CD4-positive, alpha-beta T cell (primary cell): ENCODE measurements at regions not wholly inside any gene's neighbourhood (a gene's known extent, or its start where the extent isn't known, plus 50 kb on each side); places are given as distances from the start of the nearest gene placed in this dataset.

Experiments
- ATAC-seq: fragments of 200-7000 bp; cut with Tn5 transposase; one replicate; pipeline ENCODE4 v1.10.0; 2022; ENCODE audit warnings: mild to moderate bottlenecking; ENCODE audit not compliant: poor library complexity
- CTCF ChIA-PET: fragments of 350-600 bp; sonication (Branson Sonifier 250); formaldehyde crosslinking; loops from one replicate; lab custom pipeline; 2021; ENCODE audit warnings: antibody characterized with exemption, inconsistent platforms; lab: Charles Lee
- POLR2A ChIA-PET: fragments of 350-600 bp; sonication (Branson Sonifier 250); formaldehyde crosslinking; loops from one replicate; lab custom pipeline; 2021; ENCODE audit warnings: antibody characterized with exemption, inconsistent platforms; lab: Charles Lee
- DNase-seq, 14 experiments: peaks; one replicate each; pipeline ENCODE4 v3.0.0-alpha.2; 2013 to 2020; ENCODE audit warnings: mixed read lengths in 2 of 14
- H3K27ac ChIP-seq, 2 donors: one replicate each; pipeline versions ENCODE4 v1.5.1 to v1.7.0; 2013; ENCODE audit warnings: low read length in 2 of 2, low read depth in 1 of 2, mild to moderate bottlenecking in 1 of 2
- H3K27me3 ChIP-seq, 2 experiments: 1 replicate in 1 of 2; 2 replicates in 1 of 2; pipeline versions ENCODE4 v1.6.1 to v1.7.0; 2013; ENCODE audit warnings: low read length in 2 of 2, control low read depth in 1 of 2, mild to moderate bottlenecking in 1 of 2, moderate library complexity in 1 of 2; ENCODE audit not compliant: insufficient read depth in 2 of 2, control insufficient read depth in 1 of 2
- H3K36me3 ChIP-seq: one replicate; pipeline ENCODE4 v1.6.1; 2013; ENCODE audit warnings: low read length, control low read depth; ENCODE audit not compliant: insufficient read depth
- H3K4me1 ChIP-seq: one replicate; pipeline ENCODE4 v1.6.1; 2013; ENCODE audit warnings: low read length, control low read depth; ENCODE audit not compliant: insufficient read depth
- H3K4me3 ChIP-seq: one replicate; pipeline ENCODE4 v1.5.1; 2013; ENCODE audit warnings: mild to moderate bottlenecking, low read length, moderate library complexity
- H3K9me3 ChIP-seq, 2 experiments: 1 replicate in 1 of 2; 2 replicates in 1 of 2; pipeline versions ENCODE4 v1.6.1 to v1.7.0; 2013; ENCODE audit warnings: low read length in 2 of 2, mild to moderate bottlenecking in 2 of 2, control low read depth in 1 of 2, moderate library complexity in 1 of 2; ENCODE audit not compliant: control insufficient read depth in 1 of 2, insufficient read depth in 1 of 2
- H3K27ac Mint-ChIP-seq: one replicate; pipeline ENCODE4 v1.8.0; 2020; ENCODE audit warnings: mixed read lengths
- H3K27me3 Mint-ChIP-seq: one replicate; pipeline ENCODE4 v1.8.0; 2021; ENCODE audit warnings: mixed read lengths
- H3K36me3 Mint-ChIP-seq: one replicate; pipeline ENCODE4 v1.8.0; 2021; ENCODE audit warnings: low read depth, mixed read lengths
- H3K4me1 Mint-ChIP-seq: one replicate; pipeline ENCODE4 v1.8.0; 2021; ENCODE audit warnings: low read depth, mixed read lengths
- H3K4me3 Mint-ChIP-seq: one replicate; pipeline ENCODE4 v1.8.0; 2020; ENCODE audit warnings: mild to moderate bottlenecking, mixed read lengths
- H3K9me3 Mint-ChIP-seq: one replicate; pipeline ENCODE4 v1.8.0; 2020; ENCODE audit warnings: mixed read lengths
- CTCF ChIP-seq: fragments of 200-600 bp; IDR thresholded peaks from one replicate; pipeline ENCODE4 v1.8.0; 2022; ENCODE audit warnings: antibody characterized with exemption, mild to moderate bottlenecking
- intact Hi-C, 2 experiments: fragments of 100-400 bp; cut with DNase I in 1 of 2; cut with micrococcal nuclease in 1 of 2; formaldehyde crosslinking; loops; one replicate each; pipeline versions ENCODE4 v1.15.1 to v1.9.0; 2023 to 2025; cut with DNase I, micrococcal nuclease

- H3K27ac Mint-ChIP-seq = no peak overlapping the region
- H3K4me1 Mint-ChIP-seq = peaks cover 19% of the 10 kb centered on the region
- no peaks in the 10 kb centered on the region for H3K27me3 Mint-ChIP-seq
- ATAC-seq (no peak), DNase-seq (no peak)
- Histone ChIP-seq H3K4me3 (no peak overlapping the region), H3K4me1 (peaks cover 10% of the 10 kb centered on the region), H3K27ac (no peak overlapping the region), H3K27me3 (no peaks in the 10 kb centered on the region), H3K9me3 (no peaks in the 10 kb centered on the region), H3K36me3 (no peaks in the 10 kb centered on the region)
- peaks cover 11% of the 10 kb centered on the region for H3K36me3 Mint-ChIP-seq
- TF ChIP-seq CTCF = peak; percentile 28
- intact Hi-C loops = loop anchor here (1.0 to 5.0 kb wide), 5 partner anchors 68 to 184 kb away; no protein-coding TSS in a partner anchor
- CTCF ChIA-PET = interaction anchor here (0.5 to 1.7 kb wide), 9 partner anchors 14 to 247 kb away, joined by 3 to 9 read pairs (median 4); partner anchors contain the start of genes NFKBIA and SRP54
- H3K9me3 Mint-ChIP-seq = no peaks in the 10 kb centered on the region
- no peak overlapping the region for H3K4me3 Mint-ChIP-seq
- POLR2A ChIA-PET = interaction anchor here (0.9 to 2.8 kb wide), 4 partner anchors 10 to 192 kb away, joined by 3 to 21 read pairs (median 3); partner anchors contain the start of gene NFKBIA
Observed at GRCh38 chr14:35229792-35230089, 62.4 kb upstream of the PSMA6 start.

GRCh38 chr14:35231207-35231760 is 60.9 kb upstream of the PSMA6 start:
- H3K4me1 ChIP-seq = peaks cover 10% of the 10 kb centered on the region
- H3K27ac ChIP-seq = no peak overlapping the region
- ATAC-seq = no peak
- no peaks in the 10 kb centered on the region for H3K9me3 ChIP-seq
- no peaks in the 10 kb centered on the region for H3K36me3 ChIP-seq
- DNase-seq = peak in 1 of 14 experiments; percentile 16
- intact Hi-C loops = loop anchor here in 1 of 2 experiments (2.0 to 5.0 kb wide), 2 partner anchors 66 to 178 kb away; no protein-coding TSS in a partner anchor
- Mint-ChIP-seq H3K9me3 (no peaks in the 10 kb centered on the region), H3K27me3 (no peaks in the 10 kb centered on the region), H3K27ac (no peak overlapping the region), H3K4me1 (peaks cover 19% of the 10 kb centered on the region), H3K36me3 (peaks cover 8% of the 10 kb centered on the region), H3K4me3 (no peak overlapping the region)
- ChIA-PET POLR2A (interaction anchor here (2.8 kb wide), 1 partner anchor 173 kb away, joined by 21 read pairs; the partner anchor contains the start of gene NFKBIA), CTCF (interaction anchor here (0.6 to 1.6 kb wide), 4 partner anchors 9 to 182 kb away, joined by 3 read pairs; partner anchors contain the start of gene NFKBIA)
- TF ChIP-seq CTCF = no peak
- no peak overlapping the region for H3K4me3 ChIP-seq
- no peaks in the 10 kb centered on the region for H3K27me3 ChIP-seq

GRCh38 chr14:35234012-35234805 is 58.0 kb upstream of the PSMA6 start:
- H3K4me1 ChIP-seq = peaks cover 10% of the 10 kb centered on the region
- H3K27me3 Mint-ChIP-seq = no peaks in the 10 kb centered on the region
- TF ChIP-seq CTCF = no peak
- H3K9me3 ChIP-seq = no peaks in the 10 kb centered on the region
- no peaks in the 10 kb centered on the region for H3K9me3 Mint-ChIP-seq
- no peak overlapping the region for H3K4me3 ChIP-seq
- DNase-seq = no peak
- no peak overlapping the region for H3K4me3 Mint-ChIP-seq
- H3K27ac Mint-ChIP-seq = no peak overlapping the region
- CTCF ChIA-PET = no interaction called here
- H3K36me3 ChIP-seq = no peaks in the 10 kb centered on the region
- no peaks in the 10 kb centered on the region for H3K27me3 ChIP-seq
- peaks cover 17% of the 10 kb centered on the region for H3K36me3 Mint-ChIP-seq
- peaks cover 19% of the 10 kb centered on the region for H3K4me1 Mint-ChIP-seq
- intact Hi-C loops = loop anchor here in 1 of 2 experiments (5.0 kb wide), 1 partner anchor 63 kb away; no protein-coding TSS in a partner anchor
- no peak overlapping the region for H3K27ac ChIP-seq
- no peak for ATAC-seq
- POLR2A ChIA-PET = interaction anchor here (1.9 kb wide), 1 partner anchor 171 kb away, joined by 5 read pairs; the partner anchor contains the start of gene NFKBIA
